ENCODE measurements at regions not wholly inside any gene's neighbourhood (a gene's known extent, or its start where the extent isn't known, plus 50 kb on each side); places are given as distances from the start of the nearest gene placed in this dataset.

GRCh38 chr11:96681019-96681716 is 291.4 kb downstream of the JRKL start:
- TF ChIP-seq POLR2A (IDR thresholded peaks at IDR 0.05) (no peak), CTCF (IDR thresholded peaks at IDR 0.05) (no peak), POLR2AphosphoS5 (IDR thresholded peaks at IDR 0.05) (no peak)
